ENCODE measurements at regions not wholly inside any gene's neighbourhood (a gene's known extent, or its start where the extent isn't known, plus 50 kb on each side); places are given as distances from the start of the nearest gene placed in this dataset.

- no peak for DNase-seq
- no peaks in the 10 kb centered on the region for H3K36me3 Mint-ChIP-seq (ENCODE audit: insufficient read depth, unreplicated experiment)
- CTCF ChIA-PET, result interaction anchor here (0.6 kb wide), 1 partner anchor 31 kb away, joined by 4 read pairs; no protein-coding TSS in a partner anchor
- H3K9me3 Mint-ChIP-seq (ENCODE audit: low read depth, unreplicated experiment), result no peaks in the 10 kb centered on the region
- H3K4me3 Mint-ChIP-seq (ENCODE audit: low read depth, unreplicated experiment), result no peak overlapping the region
- no TSS peak for BruUV-seq (replicated peaks)
- no peak overlapping the region for H3K27ac Mint-ChIP-seq (ENCODE audit: unreplicated experiment)
- intact Hi-C loops (cut with micrococcal nuclease; ENCODE audit: unreplicated experiment), result no loop called here
- no peak for TF ChIP-seq CTCF (IDR thresholded peaks at IDR 0.05; ENCODE audit: unreplicated experiment)
- no peaks in the 10 kb centered on the region for H3K4me1 Mint-ChIP-seq (ENCODE audit: low read depth, unreplicated experiment)
- H3K27me3 Mint-ChIP-seq (ENCODE audit: unreplicated experiment), result no peaks in the 10 kb centered on the region
Observed at GRCh38 chr5:110267714-110268113, 458.8 kb downstream of the TMEM232 start.

- intact Hi-C loops (cut with micrococcal nuclease; ENCODE audit: unreplicated experiment), result no loop called here
- no TSS peak for BruUV-seq (replicated peaks)
- Mint-ChIP-seq H3K4me3 (ENCODE audit: low read depth, unreplicated experiment) (no peak overlapping the region), H3K4me1 (ENCODE audit: low read depth, unreplicated experiment) (no peaks in the 10 kb centered on the region), H3K27me3 (ENCODE audit: unreplicated experiment) (no peaks in the 10 kb centered on the region), H3K9me3 (ENCODE audit: low read depth, unreplicated experiment) (no peaks in the 10 kb centered on the region), H3K27ac (ENCODE audit: unreplicated experiment) (no peak overlapping the region), H3K36me3 (ENCODE audit: insufficient read depth, unreplicated experiment) (no peaks in the 10 kb centered on the region)
- CTCF ChIA-PET, result interaction anchor here (0.6 kb wide), 1 partner anchor 31 kb away, joined by 4 read pairs; no protein-coding TSS in a partner anchor
- no peak for TF ChIP-seq CTCF (IDR thresholded peaks at IDR 0.05; ENCODE audit: unreplicated experiment)
- DNase-seq, result no peak
Observed at GRCh38 chr5:110268283-110268682, 458.2 kb downstream of the TMEM232 start.

- CTCF ChIA-PET, result no interaction called here
- intact Hi-C loops (cut with micrococcal nuclease; ENCODE audit: unreplicated experiment), result no loop called here
- peaks cover under 1% of the 10 kb centered on the region for H3K9me3 Mint-ChIP-seq (ENCODE audit: low read depth, unreplicated experiment)
- no peaks in the 10 kb centered on the region for H3K36me3 Mint-ChIP-seq (ENCODE audit: insufficient read depth, unreplicated experiment)
- no peak overlapping the region for H3K27ac Mint-ChIP-seq (ENCODE audit: unreplicated experiment)
- H3K4me3 Mint-ChIP-seq (ENCODE audit: low read depth, unreplicated experiment), result no peak overlapping the region
- no peaks in the 10 kb centered on the region for H3K4me1 Mint-ChIP-seq (ENCODE audit: low read depth, unreplicated experiment)
- H3K27me3 Mint-ChIP-seq (ENCODE audit: unreplicated experiment), result no peaks in the 10 kb centered on the region
- no TSS peak for BruUV-seq (replicated peaks)
- TF ChIP-seq CTCF (IDR thresholded peaks at IDR 0.05; ENCODE audit: unreplicated experiment), result no peak
- no peak for DNase-seq
Observed at GRCh38 chr5:110268985-110269384, 457.5 kb downstream of the TMEM232 start.

GRCh38 chr5:110269478-110270142 lies 456.9 kb downstream of the TMEM232 start:
- CTCF ChIA-PET, result no interaction called here
- Mint-ChIP-seq H3K9me3 (ENCODE audit: low read depth, unreplicated experiment) (peaks cover 4% of the 10 kb centered on the region), H3K27ac (ENCODE audit: unreplicated experiment) (no peak overlapping the region), H3K27me3 (ENCODE audit: unreplicated experiment) (no peaks in the 10 kb centered on the region), H3K4me1 (ENCODE audit: low read depth, unreplicated experiment) (no peaks in the 10 kb centered on the region), H3K36me3 (ENCODE audit: insufficient read depth, unreplicated experiment) (no peaks in the 10 kb centered on the region), H3K4me3 (ENCODE audit: low read depth, unreplicated experiment) (no peak overlapping the region)
- TF ChIP-seq CTCF (IDR thresholded peaks at IDR 0.05; ENCODE audit: unreplicated experiment), result no peak
- BruUV-seq (replicated peaks), result no TSS peak
- no peak for DNase-seq
- intact Hi-C loops (cut with micrococcal nuclease; ENCODE audit: unreplicated experiment), result no loop called here

Data from Calu3 (cell line).